ENCODE measurements at regions not wholly inside any gene's neighbourhood (a gene's known extent, or its start where the extent isn't known, plus 50 kb on each side); places are given as distances from the start of the nearest gene placed in this dataset.

GRCh38 chr2:204012072-204012653, 75.6 kb downstream of the ICOS start (continued):
- TF ChIP-seq ZNF407 (CRISPR knock-in tag; IDR thresholded peaks at IDR 0.05; ENCODE audit: not compliant biosample characterization): no peak
- TF ChIP-seq ZNF781 (CRISPR knock-in tag; IDR thresholded peaks at IDR 0.05; ENCODE audit: borderline replicate concordance, not compliant biosample characterization): no peak
- TF ChIP-seq ZNF574 (CRISPR knock-in tag; IDR thresholded peaks at IDR 0.05): no peak
